ENCODE measurements at regions not wholly inside any gene's neighbourhood (a gene's known extent, or its start where the extent isn't known, plus 50 kb on each side); places are given as distances from the start of the nearest gene placed in this dataset.
"Not testable (repeated sequence)": the region's sequence is repeated elsewhere in the genome, so short reads cannot be mapped to it uniquely, and the experiment has no call there.

DNA sequence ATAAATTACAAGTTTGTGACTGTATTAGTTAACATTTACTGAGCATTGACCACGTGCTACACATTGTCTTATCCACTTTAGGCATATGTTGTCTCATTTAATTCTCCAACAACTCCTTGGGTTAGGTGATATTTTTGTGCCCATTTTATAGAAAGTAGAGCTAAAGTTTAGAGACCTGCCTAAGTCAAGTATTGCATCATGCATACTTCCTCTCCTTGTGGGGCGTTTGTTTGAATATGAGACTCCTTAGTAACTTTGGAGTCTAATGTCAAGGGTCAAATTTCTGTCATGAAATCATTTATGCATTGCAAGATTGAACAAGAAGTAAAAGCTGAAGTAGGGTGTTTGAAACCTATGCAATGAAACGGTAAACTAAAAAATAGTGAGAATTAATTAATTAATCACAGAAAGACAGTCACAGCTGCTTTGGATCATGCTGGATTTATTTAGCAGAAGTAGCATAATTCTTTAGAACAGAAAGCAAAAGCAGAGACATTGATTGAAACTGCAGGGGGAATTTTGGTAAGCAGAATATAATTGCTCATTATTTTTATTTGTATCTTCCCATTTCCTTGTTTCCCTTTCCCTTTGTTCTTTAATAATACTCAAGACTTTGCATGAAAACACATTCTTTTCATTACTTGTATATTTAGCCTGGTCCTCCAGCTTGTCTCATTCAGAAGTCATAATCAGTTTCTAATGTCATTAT, 1374.4 kb upstream of the GJE1 start:
- DNase-seq (ENCODE audit: low read depth): no peak

DNA sequence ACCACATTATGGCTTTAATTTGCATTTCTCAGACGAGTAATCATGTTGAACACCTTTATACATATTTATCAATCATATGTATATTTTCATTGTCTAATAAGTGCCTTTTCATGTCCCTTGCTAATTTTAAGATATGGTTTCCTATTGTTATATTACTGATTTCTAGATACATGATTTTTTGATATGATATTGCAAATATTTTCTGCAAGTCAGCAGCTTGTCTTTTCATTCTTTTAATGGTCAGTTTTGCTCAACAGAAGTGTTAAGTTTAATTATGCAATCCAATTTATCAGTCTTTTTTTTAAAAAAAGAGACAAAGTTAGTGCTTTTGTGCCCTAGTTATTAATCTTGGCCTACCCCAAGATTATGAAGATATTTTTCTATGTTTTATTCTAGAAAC, 1377.8 kb upstream of the CITED2 start:
- DNase-seq (ENCODE audit: low read depth): no peak

DNA sequence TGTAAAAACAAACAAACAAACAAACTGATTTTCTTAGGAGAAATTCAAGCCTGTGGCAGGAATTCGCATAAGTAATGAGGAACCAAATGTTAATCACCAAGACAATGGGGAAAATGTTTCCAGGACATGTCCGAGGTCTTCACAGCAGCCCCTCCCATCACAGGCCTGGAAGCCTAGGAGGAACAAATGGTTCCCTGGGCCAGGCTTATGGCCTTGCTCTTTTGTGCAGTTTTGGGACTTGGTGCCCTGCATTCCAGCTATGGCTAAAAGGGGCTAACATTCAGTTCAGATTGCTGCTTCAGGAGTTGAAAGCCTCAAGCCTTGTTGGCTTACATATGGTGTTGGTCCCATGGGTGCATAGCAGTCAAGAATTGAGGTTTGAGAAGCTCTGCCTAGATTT, 1372.7 kb upstream of the CITED2 start:
- no peak for DNase-seq (ENCODE audit: low read depth)

DNA sequence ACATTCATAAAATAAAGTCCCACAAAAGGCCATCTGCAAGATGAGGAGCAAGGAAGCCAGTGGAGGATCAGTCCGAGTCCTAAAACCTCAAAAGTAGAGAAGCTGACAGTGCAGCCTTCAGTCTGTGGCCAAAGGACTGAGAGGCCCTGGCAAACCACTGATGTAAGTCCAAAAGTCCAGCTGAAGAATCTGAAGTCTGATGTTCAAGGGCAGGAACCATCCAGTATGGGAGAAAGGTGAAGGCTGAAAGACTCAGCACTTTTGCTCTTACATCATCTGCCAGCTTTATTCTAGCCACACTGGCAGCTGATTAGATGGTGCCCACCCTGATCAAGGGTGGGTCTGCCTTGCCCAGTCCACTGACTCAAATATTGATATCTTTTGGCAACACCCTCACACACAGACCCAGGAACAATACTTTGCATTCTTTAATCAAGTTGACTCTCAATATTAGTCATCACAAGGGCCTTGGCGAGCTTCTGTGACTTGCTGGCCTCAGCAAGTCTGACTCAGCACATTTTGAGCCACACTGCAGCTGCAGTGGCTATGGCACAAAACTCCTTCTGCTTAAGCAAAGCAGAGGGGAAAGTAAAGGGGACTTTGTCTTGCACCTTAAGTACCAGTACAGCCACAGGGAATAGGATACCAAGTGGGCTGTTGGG, 1370.3 kb upstream of the CITED2 start:
- DNase-seq (ENCODE audit: low read depth): no peak

DNA sequence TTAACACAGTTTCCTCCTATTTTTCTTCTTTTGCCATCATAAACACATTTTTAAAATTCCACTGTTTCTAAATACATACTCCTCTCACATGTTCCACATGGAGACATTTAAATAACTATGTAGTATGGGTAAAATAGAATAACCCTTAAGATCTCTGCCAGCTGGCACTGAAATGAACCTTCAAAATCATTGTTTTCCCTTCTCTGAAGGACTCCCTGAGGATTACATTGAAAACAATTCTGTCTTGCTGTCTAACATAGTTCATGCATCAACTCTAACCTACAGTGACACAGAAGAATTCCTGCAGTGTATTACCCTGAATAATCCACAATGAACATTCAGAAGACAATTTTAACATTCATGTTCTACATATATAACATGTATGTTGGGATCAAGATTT, 1361.8 kb upstream of the CITED2 start:
- no peak for DNase-seq (ENCODE audit: low read depth)

DNA sequence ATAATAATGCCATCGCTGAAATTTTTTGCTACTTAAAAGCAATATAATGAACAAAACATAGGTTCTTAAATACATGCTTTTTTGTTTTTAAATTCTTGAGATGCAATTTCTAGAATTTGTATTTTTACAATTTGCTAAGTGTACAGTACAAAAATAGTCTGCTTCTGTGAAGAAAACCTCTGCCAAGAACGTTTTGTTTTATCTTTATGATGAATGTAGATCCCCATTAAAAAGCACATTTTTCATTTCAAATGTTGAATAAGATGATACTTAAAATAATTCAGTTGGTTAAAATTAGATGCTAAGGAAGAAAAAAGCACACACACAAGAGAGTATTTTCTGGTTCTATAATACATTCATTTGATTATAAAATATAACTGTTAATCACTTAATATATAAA, 1358.5 kb upstream of the CITED2 start:
- no peak for DNase-seq (ENCODE audit: low read depth)

DNA sequence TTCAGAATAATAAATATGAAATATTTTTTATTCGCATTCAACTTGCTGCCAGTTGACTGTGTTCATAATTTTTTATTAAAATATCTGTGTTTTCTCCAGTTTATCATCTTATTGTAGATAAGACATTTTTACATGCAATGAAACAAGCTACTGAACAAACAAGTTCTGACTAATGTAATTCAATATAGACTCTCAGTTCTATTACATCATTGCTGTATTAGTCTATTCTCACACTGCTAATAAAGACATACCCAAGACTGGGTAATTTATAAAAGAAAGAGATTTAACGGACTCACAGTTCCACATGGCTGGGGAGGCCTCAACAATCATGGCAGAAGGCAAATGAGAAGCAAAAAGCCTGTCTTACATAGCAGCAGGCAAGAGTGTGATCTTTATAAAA, 1357.7 kb upstream of the CITED2 start:
- no peak for DNase-seq (ENCODE audit: low read depth)

DNA sequence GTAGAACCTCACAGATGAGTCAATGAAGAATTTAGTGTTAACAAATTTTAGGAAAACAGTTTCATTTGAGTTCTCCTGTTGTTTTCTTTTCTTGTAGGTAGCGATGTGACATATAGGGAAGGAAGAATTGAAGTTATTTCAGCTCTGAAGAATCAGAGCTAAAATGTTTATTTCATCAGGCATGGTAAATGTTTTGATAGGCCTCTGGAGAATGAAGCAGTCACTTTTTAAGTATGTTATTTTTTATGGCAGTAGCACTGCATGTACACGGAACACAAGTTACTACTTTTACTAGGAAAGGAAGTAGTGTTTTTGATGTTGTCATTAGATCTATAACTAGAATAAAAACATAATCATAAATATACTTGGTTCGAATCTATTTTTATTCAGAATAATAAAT, 1357.3 kb upstream of the CITED2 start:
- DNase-seq (ENCODE audit: low read depth): no peak

DNA sequence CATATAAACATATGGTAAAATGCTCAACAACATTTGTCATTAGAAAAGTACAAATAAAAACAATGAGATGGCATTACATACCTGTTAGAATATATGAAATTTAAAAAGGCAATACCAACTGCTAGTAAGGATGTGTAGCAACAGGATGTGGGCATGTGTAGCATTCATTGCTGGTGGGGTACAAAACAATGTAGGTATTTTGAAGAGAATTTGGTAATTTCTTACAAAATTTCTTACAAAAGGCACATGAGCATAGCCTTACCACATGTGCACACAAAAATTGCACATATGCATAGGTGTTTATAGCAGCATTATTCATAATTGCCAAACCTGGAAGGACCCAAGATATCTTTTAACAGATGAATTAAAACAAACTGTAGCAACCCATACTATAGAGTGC, 1355.1 kb upstream of the CITED2 start:
- DNase-seq (ENCODE audit: low read depth): no peak

DNA sequence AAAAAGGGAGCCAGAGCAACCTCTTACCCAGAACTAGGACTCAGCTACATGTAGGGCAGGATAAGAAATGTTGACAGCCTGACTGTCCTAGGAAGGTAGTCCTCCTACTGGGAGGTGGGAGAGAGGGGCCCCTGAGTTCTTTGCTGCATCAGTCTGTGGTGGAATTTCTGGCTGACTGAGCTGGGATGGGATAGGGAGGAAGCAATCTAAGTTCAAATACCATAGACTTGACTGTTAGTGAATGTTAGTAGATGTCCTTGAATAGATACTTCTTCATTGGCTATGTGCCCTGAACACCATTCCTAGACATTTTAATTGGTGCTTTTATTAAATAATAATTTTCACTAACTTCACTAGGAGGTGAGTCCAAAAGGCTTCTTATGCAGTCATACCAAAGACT, 1343.6 kb upstream of the CITED2 start:
- DNase-seq (ENCODE audit: low read depth): no peak

DNA sequence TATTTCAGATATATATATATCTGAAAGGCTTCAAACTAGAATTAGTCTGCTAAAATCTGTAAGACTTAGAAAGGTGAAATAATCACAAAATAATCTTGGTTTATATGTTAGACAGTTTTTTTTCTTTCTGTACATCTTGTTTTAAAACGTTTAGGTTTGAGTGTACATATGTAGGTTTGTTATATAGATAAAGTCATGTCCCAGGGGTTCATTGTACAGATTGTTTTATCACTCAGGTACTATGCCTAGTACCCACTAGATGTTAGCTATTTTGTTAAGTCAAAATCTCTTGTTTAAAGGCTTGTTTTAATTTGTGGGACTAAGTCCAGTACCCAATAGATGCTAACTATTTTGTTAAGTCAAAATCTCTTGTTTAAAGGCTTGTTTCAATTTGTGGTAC, 1339.0 kb upstream of the CITED2 start:
- no peak for DNase-seq (ENCODE audit: low read depth)

DNA sequence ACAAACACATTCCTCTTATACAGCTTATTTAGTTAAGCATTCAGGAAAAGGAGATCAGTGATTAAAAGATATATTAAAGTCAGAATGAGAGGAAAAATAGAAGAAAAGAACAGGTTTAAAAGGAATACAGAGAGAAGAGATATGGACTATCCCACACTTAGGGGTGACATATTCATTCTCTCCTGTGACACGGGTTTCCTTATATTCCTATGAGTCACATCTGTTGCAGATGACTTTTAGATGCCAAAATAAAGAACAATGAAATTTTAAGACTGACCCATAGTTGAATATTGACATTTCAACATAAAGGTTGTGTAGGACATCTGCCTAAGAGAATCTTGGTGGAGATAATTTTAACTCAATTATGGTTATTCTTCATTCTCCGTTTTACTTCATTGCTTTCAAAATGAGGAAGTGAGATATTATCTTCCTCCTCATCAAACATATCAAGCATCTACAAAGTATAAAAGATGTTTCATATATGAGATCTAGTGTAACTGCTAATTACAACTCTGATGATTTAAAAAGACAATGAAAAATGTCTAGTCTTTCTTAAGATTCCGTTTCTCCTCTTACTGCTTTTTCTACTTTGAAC, 1336.7 kb upstream of the CITED2 start:
- no peak for DNase-seq (ENCODE audit: low read depth)

DNA sequence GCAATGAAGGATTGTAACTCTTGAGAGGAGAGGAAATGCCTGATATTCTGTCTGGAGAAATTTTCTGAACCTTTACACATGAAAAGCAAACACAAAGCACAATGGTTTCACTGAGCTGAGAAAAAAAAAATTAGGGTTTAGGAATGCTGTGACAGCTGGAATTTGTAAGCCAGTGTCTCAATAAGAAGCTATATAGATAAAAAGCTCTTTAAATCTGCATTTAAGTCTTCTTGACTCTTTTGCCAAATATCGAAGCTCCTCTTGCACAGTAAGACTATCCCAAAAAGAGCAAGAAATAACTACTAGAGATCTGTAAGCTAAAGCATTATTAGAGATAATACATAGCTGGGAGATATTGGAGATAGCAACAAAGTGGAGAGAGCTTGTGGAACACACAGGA, 1334.0 kb upstream of the CITED2 start:
- no peak for DNase-seq (ENCODE audit: low read depth)

DNA sequence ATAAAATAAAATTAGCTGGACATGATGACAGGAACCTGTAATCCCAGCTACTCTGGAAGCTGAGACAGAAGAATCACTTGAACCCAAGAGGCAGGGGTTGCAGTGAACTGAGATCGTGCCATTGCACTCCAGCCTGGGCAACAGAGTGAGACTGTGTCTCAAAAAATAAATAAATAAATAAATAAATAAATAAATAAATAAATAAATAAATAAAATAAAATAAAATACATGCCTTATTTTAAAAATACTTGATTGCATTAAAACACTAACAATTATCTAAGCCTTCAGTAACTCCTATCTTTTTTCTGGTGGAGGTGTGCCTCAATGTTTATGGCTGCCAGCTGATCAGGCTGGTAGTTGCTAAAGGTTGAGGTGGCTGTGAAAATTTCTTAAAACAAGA, 1329.6 kb upstream of the CITED2 start:
- not testable (repeated sequence) for DNase-seq (ENCODE audit: low read depth)

DNA sequence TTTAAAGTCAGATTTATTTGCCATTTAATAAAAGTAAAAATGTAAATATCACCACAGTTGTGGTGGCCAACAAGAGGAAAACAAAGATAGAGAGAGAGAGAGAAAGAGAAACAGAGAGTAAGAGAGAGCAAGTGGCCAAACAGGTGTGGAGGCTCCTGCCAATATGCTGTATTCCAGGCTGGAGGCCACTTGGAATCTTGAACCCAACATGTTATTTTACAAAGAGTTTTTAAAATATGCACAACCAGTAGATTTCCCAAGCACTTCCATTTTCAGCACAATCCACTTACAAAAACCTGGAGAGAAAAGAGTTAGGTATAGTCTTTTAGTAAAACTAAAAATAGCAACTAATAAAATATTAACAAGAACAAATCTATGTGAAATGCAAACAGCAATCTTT, 1323.1 kb upstream of the CITED2 start:
- DNase-seq (ENCODE audit: low read depth): no peak

DNA sequence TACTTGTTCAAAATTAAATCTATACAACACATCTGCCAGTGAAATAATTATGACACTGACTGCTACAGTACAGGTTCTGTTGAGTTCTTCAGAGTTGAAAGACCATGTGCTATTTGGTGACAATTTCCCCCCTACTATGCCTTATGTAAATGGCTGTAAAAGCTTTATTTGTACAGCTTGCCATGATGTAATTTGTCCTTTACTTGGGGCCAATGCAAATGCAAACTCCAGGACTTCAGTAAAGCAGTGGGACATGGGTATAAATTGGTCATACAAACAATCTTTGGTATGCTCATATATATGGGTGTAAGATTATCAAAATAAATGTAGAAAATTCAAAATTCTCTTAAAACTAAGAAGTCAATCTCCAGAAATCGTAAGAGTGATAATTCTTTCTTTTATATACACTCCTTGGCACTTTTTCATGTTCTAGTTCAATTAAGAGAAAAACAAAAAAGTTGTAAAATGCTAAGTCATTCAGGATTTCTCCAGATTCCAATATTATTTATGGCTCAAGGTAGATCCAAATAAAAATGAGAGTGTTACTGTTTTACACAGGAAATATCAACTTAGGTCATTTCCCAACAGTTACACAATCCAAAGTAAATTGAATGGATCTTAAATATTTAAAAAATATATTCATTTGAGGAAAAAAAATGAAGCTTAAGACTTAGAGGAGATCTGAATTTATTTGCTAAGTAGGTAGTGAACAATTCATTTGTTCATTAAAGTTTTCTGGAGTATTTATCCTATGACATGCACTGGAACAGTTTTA, 1310.5 kb upstream of the CITED2 start:
- DNase-seq (ENCODE audit: low read depth): no peak

DNA sequence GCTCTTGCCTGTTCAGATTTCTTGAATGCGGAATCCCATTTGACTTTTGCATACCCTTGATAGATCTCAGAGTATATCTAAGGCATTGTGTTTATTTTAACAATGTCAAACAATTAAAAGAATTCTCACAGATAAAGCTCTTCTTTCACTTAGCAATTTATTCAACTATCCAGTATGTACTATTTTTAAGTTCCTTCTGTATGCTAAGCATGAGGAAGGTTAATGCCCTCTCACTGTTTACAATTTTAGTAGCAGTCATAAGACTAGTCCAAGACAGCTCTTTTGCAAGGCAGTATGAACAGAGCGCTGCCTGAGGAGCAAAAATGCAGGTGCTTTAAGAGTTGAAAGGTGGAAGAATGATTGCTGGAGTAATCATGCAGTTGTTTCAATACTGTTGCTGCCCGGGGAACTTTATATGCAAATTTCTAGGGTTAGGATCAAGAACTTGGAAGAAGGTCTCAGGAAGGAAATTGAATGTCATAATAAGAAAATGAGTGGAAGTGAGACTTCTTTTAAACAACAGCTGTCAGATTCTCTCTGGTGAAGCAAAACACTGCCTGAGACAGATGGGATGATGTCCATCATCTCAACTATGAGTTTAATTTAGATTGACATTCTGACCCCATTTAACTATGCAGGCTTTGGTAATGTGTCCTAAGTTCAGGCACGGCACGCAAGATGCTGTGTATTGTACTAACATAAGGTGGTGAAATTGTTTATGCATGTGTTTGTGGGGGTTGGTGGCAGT, 1303.5 kb upstream of the CITED2 start:
- DNase-seq (ENCODE audit: low read depth): no peak

DNA sequence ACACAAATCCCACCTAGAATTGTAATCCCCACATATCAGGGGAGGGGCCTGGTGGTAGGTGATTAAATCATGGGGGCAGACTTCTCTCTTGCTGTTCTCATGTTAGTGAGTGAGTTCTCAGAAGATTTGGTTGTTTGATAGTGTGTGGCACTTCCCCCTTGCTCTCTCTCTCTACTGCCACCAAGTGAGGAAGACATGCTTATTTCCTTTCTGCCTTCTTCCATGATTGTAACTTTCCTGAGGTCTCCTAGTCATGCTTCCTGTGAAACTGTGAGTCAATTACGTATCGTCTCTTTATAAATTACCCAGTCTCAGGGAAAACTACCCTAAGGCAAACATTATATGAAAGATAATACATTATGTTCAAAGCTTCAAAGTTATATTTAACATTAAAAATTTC, 1297.5 kb upstream of the CITED2 start:
- DNase-seq (ENCODE audit: low read depth): no peak

DNA sequence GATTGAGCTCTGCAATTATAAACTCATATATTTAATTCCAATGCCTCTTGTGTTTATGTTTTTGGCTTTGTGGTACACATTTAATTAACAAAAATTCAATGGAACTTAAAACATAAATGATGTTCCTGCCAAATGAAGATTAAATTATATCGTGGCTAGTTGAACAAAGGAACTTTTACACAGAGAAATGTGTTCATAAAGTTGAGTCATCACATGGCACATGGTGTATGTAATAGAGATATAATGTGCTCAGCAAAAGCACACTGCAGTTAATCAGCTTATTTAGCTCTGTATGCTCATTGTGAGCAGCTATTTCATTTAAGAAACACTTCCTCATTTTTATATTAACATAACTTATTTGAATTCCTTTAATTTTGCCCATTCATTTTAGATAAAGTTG, 1295.6 kb upstream of the CITED2 start:
- no peak for DNase-seq (ENCODE audit: low read depth)

DNA sequence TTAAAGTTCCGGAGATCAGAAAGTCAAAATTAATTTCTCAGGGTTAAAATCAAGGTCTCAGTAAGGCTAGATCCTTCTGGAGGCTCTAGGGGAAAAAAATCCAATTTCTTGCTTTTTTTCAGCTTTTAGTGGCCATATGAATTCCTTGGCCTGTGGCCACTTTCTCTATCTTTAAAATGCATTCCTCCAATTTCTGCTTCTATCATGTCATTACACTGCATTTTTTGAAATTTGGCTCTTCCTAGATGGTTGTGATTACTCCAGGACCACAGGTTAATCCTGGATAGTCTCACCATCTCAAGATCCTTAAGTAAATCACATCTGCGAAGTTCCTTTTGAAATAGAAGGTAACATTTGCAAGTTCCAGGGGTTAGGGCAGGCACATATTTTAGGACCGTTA, 1294.9 kb upstream of the CITED2 start:
- DNase-seq (ENCODE audit: low read depth): no peak

DNA sequence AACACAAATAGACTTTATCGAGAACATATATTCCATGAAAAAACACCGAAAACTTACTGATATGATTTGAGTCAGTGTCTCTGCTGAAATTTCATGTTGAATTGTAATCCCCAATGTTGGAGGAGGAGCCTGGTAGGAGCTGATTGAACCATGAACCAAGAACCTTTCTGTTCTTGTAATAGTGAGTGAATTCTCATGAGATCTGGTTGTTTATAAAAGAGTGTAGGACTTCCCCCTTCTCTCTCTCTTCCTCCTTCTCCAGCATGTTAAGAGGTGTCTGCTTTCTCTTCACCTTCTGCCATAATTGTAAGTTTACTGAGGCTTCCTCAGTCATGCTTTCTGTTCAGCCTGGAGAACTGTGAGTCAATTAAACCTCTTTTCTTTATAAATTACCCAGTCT, 1289.3 kb upstream of the CITED2 start:
- DNase-seq (ENCODE audit: low read depth): no peak

DNA sequence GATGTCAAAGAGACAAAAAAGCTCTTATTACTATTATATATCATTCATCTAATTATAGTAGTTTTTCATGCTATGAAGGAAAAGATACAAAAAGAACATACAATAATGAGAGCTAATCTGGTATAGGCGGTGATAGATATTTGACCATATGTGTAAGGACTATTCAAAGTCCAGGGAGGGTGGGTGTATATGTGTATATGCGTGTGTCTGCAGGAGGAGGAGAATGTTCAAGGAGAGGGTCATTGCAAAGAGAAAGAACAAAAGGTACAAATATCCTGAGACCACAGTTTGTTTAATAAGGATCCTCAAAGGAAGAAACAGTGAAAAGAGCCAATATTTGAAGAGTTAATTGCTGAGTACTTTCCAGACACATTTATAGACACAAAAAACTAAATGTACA, 1288.6 kb upstream of the CITED2 start:
- DNase-seq (ENCODE audit: low read depth): no peak
